A673 (cell line): ENCODE measurements at regions not wholly inside any gene's neighbourhood (a gene's known extent, or its start where the extent isn't known, plus 50 kb on each side); places are given as distances from the start of the nearest gene placed in this dataset.

Experiments used
- BruUV-seq: library from RNA; stranded (reverse); fragments of 400-500 nt; replicated peaks from 2 replicates; lab custom pipeline; 2021; lab: Mats Ljungman, UMichigan
- CTCF ChIA-PET: fragments of 300-600 bp; sonication (Branson Sonifier 250); formaldehyde crosslinking; loops from one replicate; lab custom pipeline; 2022; ENCODE audit warnings: antibody characterized with exemption; lab: Charles Lee
- POLR2A ChIA-PET: fragments of 300-600 bp; sonication (Branson Sonifier 250); formaldehyde crosslinking; loops from one replicate; lab custom pipeline; 2022; ENCODE audit warnings: antibody characterized with exemption; ENCODE audit not compliant: low non-redundant PET; lab: Charles Lee
- DNase-seq: peaks from one replicate; pipeline ENCODE4 v3.0.0-alpha.2; 2015; ENCODE audit warnings: low spot score
- H3K27ac ChIP-seq: fragments of 200-600 bp; sonication (generic); 2 replicates; pipeline ENCODE4 v1.5.1; 2016; ENCODE audit warnings: mixed run types, low read depth, mild to moderate bottlenecking, mixed read lengths, antibody characterized with exemption, low read length; ENCODE audit not compliant: poor library complexity, severe bottlenecking
- H3K27me3 ChIP-seq: fragments of 200-600 bp; sonication (generic); replicated peaks from 2 replicates; pipeline ENCODE4 v1.6.1; 2017; ENCODE audit warnings: mixed run types, low read depth, mild to moderate bottlenecking, mixed read lengths, antibody characterized with exemption, low read length; ENCODE audit not compliant: insufficient read depth, poor library complexity
- H3K36me3 ChIP-seq: fragments of 200-600 bp; sonication (generic); 2 replicates; pipeline ENCODE4 v1.6.1; 2016; ENCODE audit warnings: mixed run types, mild to moderate bottlenecking, mixed read lengths, antibody characterized with exemption, low read length; ENCODE audit not compliant: insufficient read depth, poor library complexity, severe bottlenecking
- H3K4me1 ChIP-seq: fragments of 200-600 bp; sonication (generic); 2 replicates; pipeline ENCODE4 v1.6.1; 2017; ENCODE audit warnings: mixed run types, mild to moderate bottlenecking, mixed read lengths, antibody characterized with exemption, low read length; ENCODE audit not compliant: insufficient read depth, poor library complexity, severe bottlenecking
- H3K4me3 ChIP-seq: fragments of 200-600 bp; sonication (generic); 2 replicates; pipeline ENCODE4 v1.5.1; 2016; ENCODE audit warnings: low read depth, mixed run types, mild to moderate bottlenecking, mixed read lengths, low read length; ENCODE audit not compliant: poor library complexity, severe bottlenecking
- H3K9me3 ChIP-seq: fragments of 200-600 bp; sonication (generic); 2 replicates; pipeline ENCODE4 v1.6.1; 2016; ENCODE audit warnings: mixed run types, low read depth, mild to moderate bottlenecking, mixed read lengths, antibody characterized with exemption, low read length; ENCODE audit not compliant: poor library complexity, severe bottlenecking
- CTCF ChIP-seq: fragments of 300-800, 200-600 bp; sonication (generic); conservative IDR thresholded peaks from 2 replicates; pipeline ENCODE4 v1.5.1; 2017; ENCODE audit warnings: low read depth, mild to moderate bottlenecking, antibody characterized with exemption, low read length, moderate library complexity, mixed read lengths
- EZH2 ChIP-seq: fragments of 200-600 bp; sonication (generic); IDR thresholded peaks from 2 replicates; pipeline ENCODE4 v1.6.1; 2017; ENCODE audit warnings: borderline replicate concordance, low read depth, mild to moderate bottlenecking, mixed read lengths, antibody characterized with exemption, low read length; ENCODE audit not compliant: poor library complexity, severe bottlenecking
- intact Hi-C: fragments of 100-400 bp; cut with micrococcal nuclease; formaldehyde crosslinking; loops from one replicate; pipeline ENCODE4 v1.10.0; 2022; ENCODE audit not compliant: unreplicated experiment

- POLR2A ChIA-PET, result interaction anchor here (0.6 kb wide), 1 partner anchor 11 kb away, joined by 6 read pairs; no protein-coding TSS in a partner anchor
- Histone ChIP-seq H3K36me3 (no peaks in the 10 kb centered on the region), H3K27me3 (no peaks in the 10 kb centered on the region), H3K27ac (no peak overlapping the region), H3K4me1 (no peaks in the 10 kb centered on the region), H3K9me3 (no peaks in the 10 kb centered on the region), H3K4me3 (no peak overlapping the region)
- intact Hi-C loops, result no loop called here
- CTCF ChIA-PET, result no interaction called here
- TF ChIP-seq CTCF (no peak), EZH2 (no peak)
- DNase-seq, result no peak
- no TSS peak for BruUV-seq
Measured at GRCh38 chr3:56916716-56917360, 115.1 kb upstream of the ARHGEF3 start.

DNA sequence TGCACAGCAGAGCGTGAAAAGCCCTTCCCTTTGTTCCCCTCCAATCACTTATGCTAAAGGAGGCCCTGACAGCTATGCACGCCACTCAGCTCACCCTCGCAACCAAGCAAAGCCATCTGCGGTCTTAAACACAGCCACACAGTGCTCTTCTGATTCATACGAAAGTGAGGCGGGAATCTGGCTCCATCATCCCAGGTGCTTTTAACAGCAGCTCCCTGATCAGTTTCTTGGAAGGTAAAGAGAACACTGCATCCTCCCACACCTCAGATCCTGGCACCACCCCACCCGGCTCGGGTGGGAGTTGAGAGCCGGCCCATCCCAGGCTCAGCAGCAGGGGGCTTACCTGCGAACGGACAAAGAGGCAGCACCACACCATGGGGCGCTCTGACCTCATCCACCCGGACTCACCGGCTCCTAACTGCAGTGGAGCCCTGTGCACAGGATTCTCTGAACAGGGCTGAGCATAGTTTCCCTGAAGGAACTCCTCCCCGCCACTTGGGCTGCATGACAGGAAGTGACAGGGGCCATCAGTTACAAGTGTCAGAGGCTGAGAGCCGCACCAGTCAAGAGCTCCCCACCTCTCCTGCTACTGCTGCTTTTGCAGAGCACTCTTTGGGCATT is 114.3 kb upstream of the ARHGEF3 start:
- intact Hi-C loops, result no loop called here
- no peaks in the 10 kb centered on the region for H3K9me3 ChIP-seq
- no TSS peak for BruUV-seq

GRCh38 chr3:56914646-56915045 is 112.9 kb upstream of the ARHGEF3 start:
- Histone ChIP-seq H3K9me3 (no peaks in the 10 kb centered on the region), H3K27ac (no peak overlapping the region), H3K4me1 (no peaks in the 10 kb centered on the region), H3K4me3 (no peak overlapping the region), H3K27me3 (no peaks in the 10 kb centered on the region), H3K36me3 (no peaks in the 10 kb centered on the region)
- ChIA-PET CTCF (no interaction called here), POLR2A (no interaction called here)
- BruUV-seq, result no TSS peak
- no peak for TF ChIP-seq CTCF
- TF ChIP-seq EZH2, result no peak
- no peak for DNase-seq
- intact Hi-C loops, result no loop called here

More for the DNA sequence above, 114.3 kb upstream of the ARHGEF3 start:
- Histone ChIP-seq H3K27ac (no peak overlapping the region), H3K4me1 (no peaks in the 10 kb centered on the region), H3K36me3 (no peaks in the 10 kb centered on the region), H3K4me3 (no peak overlapping the region), H3K27me3 (no peaks in the 10 kb centered on the region)
- TF ChIP-seq EZH2 (no peak), CTCF (no peak)
- DNase-seq, result no peak
- ChIA-PET CTCF (no interaction called here), POLR2A (interaction anchor here (0.6 kb wide), 1 partner anchor 47 kb away, joined by 3 read pairs; no protein-coding TSS in a partner anchor)
